Aorta (tissue), 5 donors: ENCODE measurements at regions not wholly inside any gene's neighbourhood (a gene's known extent, or its start where the extent isn't known, plus 50 kb on each side); places are given as distances from the start of the nearest gene placed in this dataset.

Experiments used
- ATAC-seq: fragments of 200-7000 bp; cut with Tn5 transposase; one replicate; pipeline ENCODE4 v1.9.1; 2022; ENCODE audit warnings: moderate library complexity; ENCODE audit not compliant: low FRiP score
- DNase-seq, 2 donors: peaks; one replicate each; pipeline ENCODE4 v3.0.0-alpha.2; 2020
- H3K27ac ChIP-seq, 2 donors: one replicate each; pipeline ENCODE4 v1.5.1; 2013; ENCODE audit warnings: low read length in 2 of 2, mild to moderate bottlenecking in 2 of 2, moderate library complexity in 2 of 2, control low read depth in 1 of 2, inconsistent platforms in 1 of 2, low read depth in 1 of 2
- H3K27me3 ChIP-seq, 2 donors: one replicate each; pipeline ENCODE4 v1.6.1; 2013; ENCODE audit warnings: control low read depth in 1 of 2, low read length in 1 of 2, mild to moderate bottlenecking in 1 of 2, moderate library complexity in 1 of 2; ENCODE audit not compliant: insufficient read depth in 2 of 2, control insufficient read depth in 1 of 2
- H3K36me3 ChIP-seq, 2 donors: one replicate each; pipeline ENCODE4 v1.6.1; 2013; ENCODE audit warnings: control low read depth in 1 of 2, low read length in 1 of 2, mild to moderate bottlenecking in 1 of 2; ENCODE audit not compliant: insufficient read depth in 2 of 2, control insufficient read depth in 1 of 2
- H3K4me1 ChIP-seq, 2 donors: one replicate each; pipeline ENCODE4 v1.6.1; 2013; ENCODE audit warnings: low read length in 2 of 2, control low read depth in 1 of 2, mild to moderate bottlenecking in 1 of 2, moderate library complexity in 1 of 2; ENCODE audit not compliant: insufficient read depth in 2 of 2, control insufficient read depth in 1 of 2
- H3K4me3 ChIP-seq, 2 donors: one replicate each; pipeline ENCODE4 v1.5.1; 2013; ENCODE audit warnings: low read length in 2 of 2, control low read depth in 1 of 2, mild to moderate bottlenecking in 1 of 2
- H3K9me3 ChIP-seq: one replicate; pipeline ENCODE4 v1.6.1; 2013; ENCODE audit warnings: mild to moderate bottlenecking, low read length; ENCODE audit not compliant: control insufficient read depth
- WGBS, 2 donors: extraction: QIAGEN DNeasy Blood & Tissue Kit; methylation state at CpG; one replicate each; pipeline ENCODE4 v1.1.7; 2013; 5-methylcytosine and 5-hydroxymethylcytosine counted together
- intact Hi-C, 2 donors: fragments of 100-400 bp; cut with DNase I; formaldehyde crosslinking; loops; one replicate each; pipeline versions ENCODE4 v1.14.2 to v1.15.0; 2022
- donor health status: healthy with polysubstance abuse.
- donor health status: Bipolar disorder and iron deficiency.
- donor health status: DM: no; HTN: no; CAD: no.
- donor health status: DM: no; HTN: no; CAD: no.
- donor health status: DM: yes; HTN: yes; CAD: no.

DNA sequence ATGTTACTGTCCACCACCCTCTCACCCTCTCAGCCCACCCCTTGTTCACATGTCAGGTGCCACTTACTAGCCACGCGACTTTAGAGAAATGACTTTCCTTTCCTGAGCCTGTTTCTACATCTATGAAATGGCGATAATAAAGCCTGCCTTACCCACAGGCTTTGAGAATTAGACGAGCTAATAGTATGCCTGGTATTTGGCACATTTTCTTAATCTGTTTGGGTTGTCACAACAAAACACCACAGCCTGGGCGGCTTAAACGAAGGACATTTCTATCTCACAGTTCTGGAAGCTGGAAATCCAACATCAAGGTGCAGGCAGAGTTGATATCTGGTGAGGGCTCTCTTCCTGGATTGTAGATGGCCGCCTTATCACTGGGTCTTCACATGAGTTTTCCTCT lies 273.9 kb upstream of the FMN2 start:
- WGBS, 2 donors: 87 to 92% methylated on average over 7 of the region's 7 CpGs
- H3K27me3 ChIP-seq: no peaks in the 10 kb centered on the region
- no peak for DNase-seq
- peaks cover 0 to 2% of the 10 kb centered on the region in 2 donors for H3K4me1 ChIP-seq
- intact Hi-C loops: loop anchor here in 1 of 2 donors (5.0 to 10.0 kb wide), 2 partner anchors 40 to 77 kb away; no protein-coding TSS in a partner anchor
- no peak overlapping the region for H3K27ac ChIP-seq
- H3K36me3 ChIP-seq: no peaks in the 10 kb centered on the region
- no peaks in the 10 kb centered on the region for H3K9me3 ChIP-seq
- no peak for ATAC-seq
- no peak overlapping the region for H3K4me3 ChIP-seq

DNA sequence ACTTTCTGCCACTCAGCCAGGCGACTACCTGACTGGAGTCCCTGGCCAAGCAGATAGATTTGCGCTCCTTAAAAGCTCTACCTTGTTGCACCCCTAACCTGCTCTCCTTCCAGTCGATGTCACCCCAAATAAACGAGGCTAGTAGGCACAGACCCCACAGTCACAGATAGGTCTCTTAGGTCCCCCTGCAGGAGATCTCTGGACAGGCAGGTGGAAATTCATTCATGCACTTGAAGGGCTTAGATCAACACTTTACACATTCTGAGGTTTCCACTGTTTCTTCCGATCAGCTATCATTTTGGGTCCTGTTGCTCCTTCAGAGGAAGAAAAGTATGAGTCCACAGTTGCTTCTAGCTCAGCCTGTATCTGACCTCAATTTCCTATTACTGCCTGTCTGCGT lies 272.6 kb upstream of the FMN2 start:
- DNase-seq (no peak), ATAC-seq (no peak)
- Histone ChIP-seq H3K4me3 (no peak overlapping the region), H3K27me3 (no peaks in the 10 kb centered on the region), H3K36me3 (no peaks in the 10 kb centered on the region), H3K4me1 (peaks cover 0 to 2% of the 10 kb centered on the region in 2 donors), H3K9me3 (no peaks in the 10 kb centered on the region), H3K27ac (no peak overlapping the region)
- 86 to 87% methylated on average over 6 of the region's 6 CpGs for WGBS, 2 donors
- intact Hi-C loops: loop anchor here in 1 of 2 donors (5.0 to 10.0 kb wide), 2 partner anchors 42 to 76 kb away; no protein-coding TSS in a partner anchor

DNA sequence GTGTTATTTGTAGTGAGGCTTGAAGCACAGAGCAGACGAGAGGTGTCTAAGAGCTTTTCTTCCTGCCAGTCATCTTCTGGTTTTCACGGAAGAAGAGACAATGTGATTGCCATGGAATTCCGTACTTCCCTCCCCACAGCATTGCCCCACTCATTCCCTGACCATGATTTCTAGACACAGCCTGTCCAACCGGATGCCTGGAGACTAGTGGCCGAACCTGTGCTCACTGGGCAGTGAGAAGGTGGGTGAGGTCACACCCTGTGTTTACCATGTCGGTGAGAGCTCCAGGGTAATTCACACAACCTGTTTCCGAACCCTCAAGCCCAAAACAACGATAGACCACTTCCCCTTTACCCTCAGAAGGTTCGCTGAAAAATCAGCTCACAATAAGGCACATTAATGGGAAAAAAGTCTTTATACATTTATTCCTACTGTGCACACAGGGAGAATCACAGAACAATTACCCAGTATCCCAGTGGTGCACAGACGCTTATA lies 271.9 kb upstream of the FMN2 start:
- Histone ChIP-seq H3K27me3 (no peaks in the 10 kb centered on the region), H3K4me1 (no peaks in the 10 kb centered on the region), H3K36me3 (no peaks in the 10 kb centered on the region), H3K9me3 (no peaks in the 10 kb centered on the region), H3K27ac (no peak overlapping the region), H3K4me3 (no peak overlapping the region)
- DNase-seq: no peak
- WGBS, 2 donors: 87 to 90% methylated on average over 10 of the region's 10 CpGs
- intact Hi-C loops: loop anchor here in 1 of 2 donors (5.0 to 10.0 kb wide), 2 partner anchors 43 to 75 kb away; no protein-coding TSS in a partner anchor
- ATAC-seq: no peak

DNA sequence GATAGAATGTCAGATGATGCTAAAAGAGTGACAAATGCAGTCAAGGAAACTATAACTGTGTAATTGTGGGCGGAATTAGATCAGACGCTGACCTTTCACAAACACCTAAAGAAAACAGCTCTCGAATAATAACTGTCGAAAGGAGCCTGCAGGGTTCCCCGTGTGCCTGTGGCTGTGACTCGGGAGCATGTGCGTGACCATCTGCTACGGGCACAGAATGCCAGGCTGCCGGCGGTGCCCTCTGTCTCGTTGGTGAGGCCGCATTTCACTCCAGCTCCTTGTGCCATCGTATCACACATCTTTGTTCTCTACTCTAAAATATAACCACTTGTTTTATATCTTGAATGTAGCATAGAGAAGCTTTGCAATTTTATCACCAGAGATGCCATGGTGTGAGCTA lies 267.8 kb upstream of the FMN2 start:
- no peak for DNase-seq
- intact Hi-C loops: no loop called here
- H3K4me3 ChIP-seq: no peak overlapping the region
- no peaks in the 10 kb centered on the region for H3K9me3 ChIP-seq
- 79 to 85% methylated on average over 13 of the region's 13 CpGs for WGBS, 2 donors
- H3K4me1 ChIP-seq: no peaks in the 10 kb centered on the region
- no peak for ATAC-seq
- no peaks in the 10 kb centered on the region for H3K36me3 ChIP-seq
- no peak overlapping the region for H3K27ac ChIP-seq
- H3K27me3 ChIP-seq: no peaks in the 10 kb centered on the region

DNA sequence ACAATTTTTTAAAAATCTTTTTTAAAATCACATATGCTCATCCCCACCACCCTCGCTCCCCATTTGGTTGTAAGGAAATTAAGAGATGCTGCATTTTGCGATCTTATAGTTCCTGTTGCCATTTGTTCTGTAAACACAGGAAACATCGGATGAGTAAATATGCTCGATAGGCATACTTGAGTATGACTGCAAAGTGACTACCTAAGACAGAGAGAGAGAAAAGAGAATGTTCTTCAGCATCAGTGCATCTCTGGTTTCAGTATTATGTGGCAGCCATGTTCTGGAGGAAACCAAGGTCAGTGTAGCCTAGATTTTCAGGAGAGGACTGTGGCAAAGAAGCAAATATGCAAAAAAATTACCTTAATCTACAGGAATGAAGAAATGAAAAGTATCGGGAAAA lies 265.5 kb upstream of the FMN2 start:
- intact Hi-C loops: no loop called here
- 92 to 93% methylated on average over 5 of the region's 5 CpGs for WGBS, 2 donors

DNA sequence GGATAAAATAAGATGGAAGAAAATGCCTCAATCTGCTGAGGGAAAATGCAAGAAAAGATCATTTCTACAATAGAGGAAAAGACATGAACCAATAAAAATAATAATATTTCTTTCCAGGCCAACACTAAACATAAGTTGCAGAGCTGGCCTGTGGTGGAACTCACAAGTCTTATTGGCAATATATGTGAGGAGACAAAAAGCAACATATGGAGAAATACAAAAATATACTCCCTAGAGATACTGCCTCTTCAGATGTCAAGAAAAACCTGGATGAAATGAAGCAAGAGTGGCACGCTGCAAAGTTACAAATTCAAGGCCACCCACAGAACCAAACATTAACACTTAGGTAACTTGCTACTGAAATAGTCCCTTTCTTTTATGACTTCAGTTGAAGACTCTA lies 264.9 kb upstream of the FMN2 start:
- no peak overlapping the region for H3K4me3 ChIP-seq
- no peaks in the 10 kb centered on the region for H3K36me3 ChIP-seq
- no peaks in the 10 kb centered on the region for H3K9me3 ChIP-seq
- DNase-seq (no peak), ATAC-seq (no peak)
- intact Hi-C loops: no loop called here
- no peaks in the 10 kb centered on the region for H3K4me1 ChIP-seq
- no peak overlapping the region for H3K27ac ChIP-seq
- WGBS, 2 donors: 93 to 98% methylated on average over 1 of the region's 1 CpG
- H3K27me3 ChIP-seq: no peaks in the 10 kb centered on the region

More for the DNA sequence above, 265.5 kb upstream of the FMN2 start:
- H3K4me3 ChIP-seq: no peak overlapping the region
- no peaks in the 10 kb centered on the region for H3K9me3 ChIP-seq
- DNase-seq (no peak), ATAC-seq (no peak)
- no peaks in the 10 kb centered on the region for H3K27me3 ChIP-seq
- no peak overlapping the region for H3K27ac ChIP-seq
- no peaks in the 10 kb centered on the region for H3K4me1 ChIP-seq
- H3K36me3 ChIP-seq: no peaks in the 10 kb centered on the region

DNA sequence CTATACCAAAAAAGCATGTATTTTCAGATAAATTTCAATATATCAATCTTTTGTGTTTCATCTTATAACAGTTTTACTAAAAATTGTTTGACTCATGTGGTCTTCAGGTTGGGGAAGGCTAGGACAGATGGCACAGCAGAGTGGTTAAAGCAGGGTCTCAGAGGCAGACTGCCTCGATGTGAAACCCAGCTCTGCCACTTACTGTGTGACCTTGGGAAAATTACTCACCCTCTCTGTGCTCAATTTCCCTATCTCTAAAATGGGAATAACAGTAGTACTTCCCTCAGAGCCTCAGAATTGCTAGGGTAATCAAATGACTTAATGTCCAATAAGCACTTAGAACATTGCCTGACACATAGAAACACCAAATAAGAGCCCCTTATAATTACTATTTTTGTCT lies 262.1 kb upstream of the FMN2 start:
- Histone ChIP-seq H3K4me1 (no peaks in the 10 kb centered on the region), H3K9me3 (no peaks in the 10 kb centered on the region), H3K27ac (no peak overlapping the region), H3K36me3 (no peaks in the 10 kb centered on the region), H3K4me3 (no peak overlapping the region), H3K27me3 (no peaks in the 10 kb centered on the region)
- no peak for ATAC-seq
- DNase-seq: no peak
- intact Hi-C loops: no loop called here
- 87 to 90% methylated on average over 1 of the region's 1 CpG for WGBS, 2 donors

DNA sequence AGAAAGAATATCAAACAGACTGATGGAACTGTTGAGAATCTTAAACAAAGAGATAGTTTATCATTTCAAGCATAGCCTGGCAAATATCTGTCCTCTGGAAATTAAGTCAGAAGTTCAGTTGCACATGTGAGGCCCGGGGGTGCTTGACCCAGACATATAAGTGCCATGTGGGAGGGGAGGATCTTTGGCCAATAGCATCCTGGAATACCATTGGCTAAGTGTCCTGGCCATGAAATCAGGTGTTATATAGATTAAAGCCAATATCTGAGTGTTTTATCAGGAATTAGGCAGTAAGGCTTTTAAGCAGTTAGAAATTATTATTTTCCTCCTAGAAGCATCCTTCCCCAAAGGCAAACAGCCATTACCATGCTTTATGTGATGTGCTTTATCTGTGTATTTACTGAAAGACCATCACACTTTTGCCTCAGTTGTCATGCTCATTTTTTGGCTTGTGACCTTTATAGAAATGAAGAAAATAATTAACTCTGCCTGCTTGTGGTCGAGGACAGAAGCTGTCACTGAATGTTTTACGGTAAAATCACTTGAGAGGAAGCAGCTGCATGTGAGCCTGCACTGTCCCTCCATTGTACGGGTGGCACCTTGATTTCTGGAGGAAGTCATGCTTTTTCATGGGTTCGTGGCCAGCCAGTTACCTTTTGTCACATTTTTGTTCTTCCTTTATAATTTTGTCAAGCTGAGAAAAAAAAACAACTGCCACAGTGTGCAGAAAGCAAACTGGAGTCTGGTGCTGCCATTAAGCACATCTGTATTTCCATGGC lies 259.9 kb upstream of the FMN2 start:
- ATAC-seq (no peak), DNase-seq (no peak)
- H3K4me1 ChIP-seq: no peaks in the 10 kb centered on the region
- H3K27me3 ChIP-seq: peaks cover 0 to 1% of the 10 kb centered on the region in 2 donors
- H3K36me3 ChIP-seq: no peaks in the 10 kb centered on the region
- 76 to 77% methylated on average over 5 of the region's 5 CpGs for WGBS, 2 donors
- no peak overlapping the region for H3K4me3 ChIP-seq
- H3K9me3 ChIP-seq: peaks cover 2% of the 10 kb centered on the region
- no peak overlapping the region for H3K27ac ChIP-seq
- intact Hi-C loops: no loop called here

DNA sequence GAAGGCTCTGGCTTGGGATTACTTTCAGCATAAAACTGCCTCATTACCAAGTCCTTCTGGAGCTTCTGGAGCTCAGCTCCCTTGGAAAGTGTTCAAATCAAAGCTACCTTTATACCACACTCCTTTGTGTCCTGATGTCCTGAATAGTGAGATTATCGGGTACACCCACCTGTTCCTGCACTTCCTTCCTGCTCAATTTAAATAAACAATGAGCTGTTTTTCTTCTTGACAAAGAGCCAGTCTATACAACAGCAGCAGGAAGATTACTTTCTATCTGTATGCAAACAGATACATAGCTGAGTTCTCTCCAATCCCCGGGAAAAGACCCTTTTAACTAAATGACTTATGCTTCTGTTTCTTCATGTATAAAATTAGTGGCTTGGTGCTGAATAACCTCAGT lies 258.0 kb upstream of the FMN2 start:
- Histone ChIP-seq H3K27ac (no peak overlapping the region), H3K27me3 (peaks cover 0 to 1% of the 10 kb centered on the region in 2 donors), H3K4me3 (no peak overlapping the region), H3K4me1 (no peaks in the 10 kb centered on the region), H3K36me3 (no peaks in the 10 kb centered on the region), H3K9me3 (peaks cover 2% of the 10 kb centered on the region)
- 46 to 47% methylated on average over 2 of the region's 2 CpGs for WGBS, 2 donors
- DNase-seq: no peak
- no peak for ATAC-seq
- intact Hi-C loops: no loop called here
